T47D (cell line): ENCODE measurements at regions not wholly inside any gene's neighbourhood (a gene's known extent, or its start where the extent isn't known, plus 50 kb on each side); places are given as distances from the start of the nearest gene placed in this dataset.

Experiments used
- DNase-seq, 2 experiments: peaks; one replicate each; pipeline versions ENCODE4 v3.0.0 to v3.0.0-alpha.2; 2011 to 2012; ENCODE audit warnings: low read depth in 1 of 2, low spot score in 1 of 2
- JUND ChIP-seq: IDR thresholded peaks from 2 replicates; pipeline ENCODE4 v1.6.1; 2012; ENCODE audit warnings: low read depth
- in situ Hi-C: cut with HindIII; loops from 2 replicates; pipeline ENCODE4 v1.10.0; 2016; ENCODE audit warnings: low sequenced_read_pairs, low pct_unique_long_range_greater_than_20kb

DNA sequence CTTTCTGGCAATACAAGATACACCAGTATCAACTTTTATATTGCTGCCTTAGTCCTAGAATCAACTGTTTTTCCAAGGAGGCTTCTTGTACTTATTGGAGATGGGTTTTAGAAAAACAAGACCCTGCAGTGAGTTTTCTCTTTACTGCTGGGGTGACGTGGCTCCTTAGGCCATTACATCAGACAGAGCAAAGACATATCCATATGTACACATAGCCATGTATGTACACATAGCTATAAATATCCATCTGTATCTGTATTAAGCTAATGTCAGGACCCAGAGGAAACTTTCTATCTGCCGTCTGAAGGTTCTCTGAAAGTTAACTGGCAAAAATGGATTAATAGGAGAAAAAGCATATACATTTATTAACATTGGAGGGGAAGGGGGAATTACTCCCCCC lies 607.4 kb downstream of the POM121L12 start:
- DNase-seq, result no peak
- in situ Hi-C loops, result no loop called here
- no peak for TF ChIP-seq JUND

DNA sequence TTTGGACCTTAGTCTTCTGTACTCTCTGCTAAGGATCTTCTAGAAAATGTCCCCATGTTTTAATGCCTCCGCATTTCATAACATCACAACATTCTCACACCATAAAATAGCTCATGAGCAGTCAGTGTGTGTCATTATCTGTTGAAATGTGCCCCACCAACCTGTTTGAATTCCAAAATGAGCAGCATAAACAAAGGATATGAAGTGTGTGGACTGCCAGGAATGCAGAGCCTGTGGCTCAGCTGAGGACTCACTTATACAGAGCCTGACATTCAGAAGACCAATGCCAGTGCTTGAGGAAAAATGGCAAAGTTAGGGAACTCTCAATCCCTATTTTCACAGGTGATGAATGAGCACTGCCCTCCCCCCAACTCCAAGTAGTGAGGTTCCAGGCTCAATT lies 621.4 kb downstream of the POM121L12 start:
- peak in 1 of 2 experiments; percentile 8 for DNase-seq
- TF ChIP-seq JUND, result no peak
- in situ Hi-C loops, result no loop called here

DNA sequence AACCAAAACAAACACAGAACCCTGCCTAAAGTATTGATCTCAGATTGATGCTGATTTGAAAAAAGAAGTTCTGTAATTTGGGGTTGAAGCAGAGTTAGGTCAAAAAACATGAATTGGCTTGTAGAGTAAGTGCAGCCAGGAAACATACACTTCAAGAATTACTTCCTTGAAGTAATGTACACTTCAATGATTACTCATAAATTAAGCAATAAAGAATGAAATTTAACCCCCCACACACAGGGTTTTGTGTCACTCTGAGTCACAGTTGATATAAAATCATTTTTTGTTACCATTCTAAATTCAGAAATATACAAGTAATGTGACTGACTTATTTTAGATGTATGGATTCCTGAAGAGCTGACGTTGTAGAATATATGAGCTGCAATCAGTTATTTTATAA lies 622.2 kb downstream of the POM121L12 start:
- no peak for DNase-seq
- TF ChIP-seq JUND, result no peak
- in situ Hi-C loops, result no loop called here

DNA sequence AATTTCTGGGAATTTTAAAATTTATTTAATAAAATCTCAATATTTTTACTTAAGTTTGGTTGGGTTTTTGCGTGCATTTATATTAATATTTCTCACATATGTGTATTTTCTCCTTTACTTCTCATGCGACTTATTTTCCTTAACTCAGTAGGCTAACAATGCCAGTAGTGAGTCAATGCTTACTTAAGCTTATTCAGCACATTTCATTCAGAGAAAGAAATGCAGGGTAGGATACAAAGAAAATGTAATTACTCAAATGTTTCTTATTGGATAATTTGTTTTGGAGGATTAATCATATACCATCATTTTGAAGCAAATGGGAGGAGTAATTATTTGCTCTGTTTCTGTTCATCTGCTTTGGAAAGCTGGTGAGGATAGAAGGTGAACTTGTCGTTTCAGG lies 623.5 kb downstream of the POM121L12 start:
- no peak for DNase-seq
- no peak for TF ChIP-seq JUND
- in situ Hi-C loops, result no loop called here

DNA sequence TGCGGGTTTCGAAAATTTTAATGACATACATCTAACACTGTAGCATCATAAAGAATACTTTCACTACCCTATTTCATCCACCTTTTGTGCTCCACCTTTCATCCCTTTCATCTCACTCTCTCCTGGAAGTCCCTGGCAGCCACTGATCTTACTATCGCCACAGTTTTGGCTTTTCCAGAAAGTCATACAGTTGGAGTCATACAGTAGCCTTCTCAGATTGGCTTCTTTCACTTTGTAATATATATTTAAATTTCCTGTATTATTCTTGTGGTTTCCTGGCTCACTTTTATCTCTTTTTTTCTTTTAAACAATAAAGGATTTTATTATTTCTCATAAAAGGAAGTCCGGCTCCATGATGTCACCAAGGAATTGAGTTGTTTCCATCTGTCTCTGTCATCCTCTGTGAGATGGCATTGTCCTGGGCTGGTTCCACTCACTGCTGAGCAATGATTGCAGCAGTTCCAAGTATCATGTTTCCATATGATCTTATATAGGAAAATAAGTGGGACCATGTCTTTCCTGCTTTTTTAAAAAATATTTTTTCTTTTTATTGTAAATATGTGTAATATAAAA lies 626.3 kb downstream of the POM121L12 start:
- DNase-seq, result no peak
- in situ Hi-C loops, result no loop called here
- TF ChIP-seq JUND, result no peak

DNA sequence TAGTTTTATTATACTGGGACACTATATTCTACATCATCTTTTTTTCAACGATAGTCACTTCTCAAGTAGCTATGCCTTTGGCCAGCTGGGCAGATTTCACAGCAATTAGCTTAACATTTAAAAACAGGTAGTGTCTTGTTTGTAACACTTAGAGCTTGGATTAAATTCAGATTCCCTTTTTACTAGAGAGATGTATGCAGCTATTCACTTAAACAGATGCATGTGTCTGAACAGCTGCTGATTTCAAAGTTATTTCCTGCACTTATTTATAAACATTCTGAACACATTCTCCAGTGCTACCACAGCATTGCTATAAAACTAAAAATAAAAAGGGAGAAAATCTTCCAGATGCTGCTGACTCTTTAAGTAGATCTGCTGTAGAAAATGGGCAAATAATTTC lies 637.2 kb downstream of the POM121L12 start:
- in situ Hi-C loops, result no loop called here
- no peak for TF ChIP-seq JUND
- no peak for DNase-seq

DNA sequence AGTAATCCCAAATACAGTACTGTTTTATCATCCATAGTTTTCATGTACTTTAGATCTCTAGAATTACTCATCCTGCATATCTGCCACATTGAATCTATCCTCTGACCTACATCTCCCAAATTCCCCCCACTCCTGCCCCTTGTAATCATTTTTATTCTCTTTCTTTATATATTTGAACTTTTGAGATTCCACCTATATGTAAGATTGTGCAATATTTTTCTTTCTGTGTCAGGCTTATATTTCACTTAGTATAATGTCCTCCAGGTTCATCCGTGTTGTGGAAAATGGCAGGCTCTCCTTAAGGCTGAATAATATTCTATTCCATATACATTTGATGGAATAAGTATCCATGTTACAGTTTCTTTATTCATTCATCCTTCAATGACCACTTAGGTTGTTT lies 640.4 kb downstream of the POM121L12 start:
- DNase-seq, result no peak
- TF ChIP-seq JUND, result no peak
- in situ Hi-C loops, result no loop called here

DNA sequence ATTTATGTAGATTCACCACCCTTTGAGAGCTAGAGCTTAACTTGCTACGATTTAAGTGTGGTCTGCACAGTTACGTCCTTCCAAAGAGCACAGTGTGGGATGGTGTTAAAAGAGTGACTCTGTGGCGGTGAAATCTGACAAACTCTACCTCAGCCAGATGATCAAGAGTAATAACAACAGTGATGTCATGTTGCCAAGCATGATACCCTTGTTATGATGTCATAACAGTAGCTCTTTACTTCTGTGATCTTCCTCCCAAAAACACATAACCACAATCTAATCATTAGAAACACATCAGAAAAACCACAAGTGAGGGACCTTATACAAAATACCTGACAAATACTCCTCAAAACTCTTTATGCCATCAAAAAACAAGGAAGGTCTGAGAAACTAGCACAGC lies 649.3 kb downstream of the POM121L12 start:
- no peak for DNase-seq
- TF ChIP-seq JUND, result no peak
- in situ Hi-C loops, result no loop called here

DNA sequence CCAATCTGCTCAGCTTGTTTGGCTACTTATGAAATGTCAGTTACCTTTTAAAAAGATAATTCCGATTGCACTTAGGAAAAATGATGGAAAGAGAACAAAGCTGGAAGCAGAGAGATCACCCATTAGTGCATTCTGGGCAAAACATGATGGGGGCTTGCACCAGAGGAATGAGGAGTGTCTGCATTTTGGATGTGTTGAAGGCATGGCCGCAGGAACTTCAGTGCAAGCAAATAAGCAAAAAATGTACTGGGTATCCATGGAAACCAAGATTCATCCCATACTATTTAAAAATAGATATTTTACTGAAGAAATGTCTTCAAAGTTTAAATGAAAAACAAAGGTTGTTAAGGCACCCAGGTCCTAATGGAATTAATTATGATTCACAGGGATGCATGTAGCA lies 655.0 kb downstream of the POM121L12 start:
- in situ Hi-C loops, result no loop called here
- no peak for TF ChIP-seq JUND
- DNase-seq, result no peak

DNA sequence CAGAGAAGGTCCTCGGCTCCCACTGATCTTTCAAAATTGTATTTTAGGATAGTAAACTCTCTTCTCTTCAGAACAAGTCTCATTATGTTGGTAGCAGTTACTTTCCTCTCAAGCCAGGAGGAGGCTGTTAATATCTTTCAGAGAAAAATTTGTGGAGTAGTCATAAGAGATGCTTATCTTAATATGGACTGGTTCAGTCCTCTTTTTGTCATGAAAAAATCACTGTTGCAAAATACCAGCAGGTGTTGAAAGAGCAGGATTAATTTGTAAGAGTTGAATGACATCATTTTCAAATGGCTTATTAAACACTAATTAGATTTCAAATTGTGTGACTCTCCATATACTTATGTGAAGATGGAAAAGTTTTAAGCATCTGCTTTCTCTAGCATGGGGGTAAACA lies 662.5 kb downstream of the POM121L12 start:
- in situ Hi-C loops, result no loop called here
- TF ChIP-seq JUND, result no peak
- no peak for DNase-seq

DNA sequence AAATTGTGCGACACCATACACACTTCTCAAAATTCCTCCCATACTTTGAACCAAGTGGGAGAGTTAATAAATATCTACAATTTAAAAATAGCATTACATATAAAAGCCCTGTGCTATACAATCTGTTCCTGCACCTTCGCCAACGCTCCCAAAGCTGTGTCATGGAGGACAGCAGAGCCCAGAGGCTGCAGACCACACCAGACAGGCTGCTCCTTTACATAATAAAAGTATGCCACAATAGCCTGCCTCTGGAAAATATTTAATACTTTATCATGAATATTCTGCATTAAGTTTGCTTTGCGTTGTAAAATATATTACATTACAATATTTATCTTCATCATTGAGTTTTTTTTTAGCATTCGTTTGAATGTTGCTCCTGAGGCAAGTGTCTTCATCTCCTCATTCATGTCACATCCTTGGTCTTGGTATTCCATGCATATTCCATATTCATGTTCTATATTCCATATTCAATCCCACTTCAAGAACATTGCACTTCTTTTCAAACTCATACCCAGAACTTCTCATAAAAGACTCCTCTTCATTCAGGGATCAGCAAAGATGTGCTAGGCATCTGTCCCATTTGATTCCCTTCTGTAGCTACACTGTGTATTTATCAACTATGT lies 663.9 kb downstream of the POM121L12 start:
- in situ Hi-C loops, result no loop called here
- TF ChIP-seq JUND, result no peak
- no peak for DNase-seq

DNA sequence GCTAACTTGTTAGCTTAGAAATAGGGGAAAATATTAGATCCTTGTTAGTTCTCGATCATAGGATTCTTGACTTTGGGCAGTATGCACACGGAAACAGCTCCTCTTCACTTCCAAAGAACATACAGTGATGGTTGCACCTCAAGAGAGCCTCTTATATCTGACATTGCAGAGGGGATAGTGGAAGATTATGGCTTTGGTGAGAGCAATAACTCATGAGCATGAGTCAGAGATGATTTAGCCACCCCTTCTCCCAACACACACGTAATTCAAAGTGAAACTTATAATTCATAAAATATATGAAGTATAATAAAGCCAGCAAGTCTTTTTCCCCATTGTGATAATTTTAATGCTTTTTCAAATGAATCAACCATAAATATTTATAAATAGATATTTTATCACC lies 683.7 kb downstream of the POM121L12 start:
- DNase-seq, result no peak
- in situ Hi-C loops, result no loop called here
- TF ChIP-seq JUND, result no peak

DNA sequence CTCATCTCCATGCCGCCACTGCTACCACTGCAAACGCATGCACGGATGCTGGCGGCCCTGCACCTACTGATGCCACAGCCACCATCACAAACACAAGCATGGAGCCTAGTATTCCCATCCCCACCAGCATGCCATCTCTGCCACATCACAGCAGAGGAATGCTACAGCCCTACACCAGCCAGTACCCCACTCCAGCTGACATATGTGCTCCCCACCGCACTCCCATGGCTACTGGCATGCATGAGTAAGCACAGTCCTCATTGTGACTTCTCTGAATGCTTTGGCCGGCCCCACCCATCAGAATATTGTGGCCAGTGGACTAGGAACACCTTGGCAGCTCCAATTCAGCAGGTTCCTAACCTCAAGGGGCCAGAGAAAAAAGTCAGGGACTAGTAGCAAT lies 705.5 kb downstream of the POM121L12 start:
- DNase-seq, result no peak
- no peak for TF ChIP-seq JUND
- in situ Hi-C loops, result no loop called here
